HCT116 (cell line): ENCODE measurements at regions not wholly inside any gene's neighbourhood (a gene's known extent, or its start where the extent isn't known, plus 50 kb on each side); places are given as distances from the start of the nearest gene placed in this dataset.

ENCODE experiments used
- ATAC-seq: fragments of 200-7000 bp; cut with Tn5 transposase; 2 replicates; pipeline ENCODE4 v1.9.1; 2020; ENCODE audit warnings: mild to moderate bottlenecking, moderate library complexity
- BruUV-seq: library from RNA; stranded (reverse); fragments of 400-500 nt; replicated peaks from 2 replicates; lab custom pipeline; 2021; lab: Mats Ljungman, UMichigan
- CTCF ChIA-PET: fragments of 300-600 bp; sonication (Branson Sonifier 250); formaldehyde crosslinking; loops from one replicate; lab custom pipeline; 2021; ENCODE audit warnings: antibody characterized with exemption; lab: Charles Lee
- POLR2A ChIA-PET: fragments of 300-600, 350-600 bp; sonication (Branson Sonifier 250); formaldehyde crosslinking; loops from one replicate; lab custom pipeline; 2021; ENCODE audit warnings: antibody characterized with exemption; lab: Charles Lee
- RAD21 ChIA-PET, 2 experiments: fragments of 300-600 bp; sonication (Branson Sonifier 250); formaldehyde crosslinking; loops; one replicate each; lab custom pipeline; 2023; ENCODE audit warnings: low total read pairs in 2 of 2; ENCODE audit not compliant: uncharacterized antibody in 2 of 2, unreplicated experiment in 2 of 2, low non-redundant PET in 1 of 2; lab: Charles Lee
- DNase-seq: peaks from one replicate; pipeline ENCODE4 v3.0.0-alpha.2; 2010; ENCODE audit warnings: low read depth, low spot score
- H2AFZ ChIP-seq: fragments of 200-600 bp; shearing (Covaris generic), sonication (generic); 2 replicates; pipeline ENCODE4 v1.6.1; 2017; ENCODE audit warnings: low read depth, mixed run types, mixed read lengths, antibody characterized with exemption, low read length; ENCODE audit not compliant: poor library complexity, severe bottlenecking
- H3K27ac ChIP-seq: 2 replicates; pipeline ENCODE4 v1.5.1; 2012; ENCODE audit warnings: low read depth, low read length
- H3K27me3 ChIP-seq: fragments of 200-600 bp; sonication (generic); 2 replicates; pipeline ENCODE4 v1.6.1; 2016; ENCODE audit warnings: mixed run types, low read length, mixed read lengths; ENCODE audit not compliant: insufficient read depth
- H3K36me3 ChIP-seq, 2 experiments: fragments of 200-500 bp in 1 of 2; fragments of 200-600 bp in 1 of 2; sonication (Bioruptor generic) in 1 of 2; sonication (generic) in 1 of 2; 2 replicates each; pipeline versions ENCODE4 v1.5.1 to v1.6.1; 2014 to 2016; ENCODE audit warnings: low read length in 2 of 2, inconsistent platforms in 1 of 2, mixed read lengths in 1 of 2, mixed run types in 1 of 2; ENCODE audit not compliant: insufficient read depth in 2 of 2, control insufficient read depth in 1 of 2
- H3K4me1 ChIP-seq, 2 experiments: fragments of 200-600 bp in 1 of 2; sonication (generic) in 1 of 2; 2 replicates each; pipeline versions ENCODE4 v1.5.1 to v1.6.1; 2012 to 2017; ENCODE audit warnings: low read length in 2 of 2, inconsistent platforms in 1 of 2, mild to moderate bottlenecking in 1 of 2, mixed read lengths in 1 of 2, mixed run types in 1 of 2, moderate library complexity in 1 of 2; ENCODE audit not compliant: insufficient read depth in 2 of 2, control insufficient read depth in 1 of 2
- H3K4me2 ChIP-seq: fragments of 200-600 bp; sonication (generic); 2 replicates; pipeline ENCODE4 v1.6.1; 2017; ENCODE audit warnings: mixed run types, low read length, mixed read lengths
- H3K4me3 ChIP-seq, 2 experiments: fragments of 200-600 bp in 1 of 2; sonication (generic) in 1 of 2; replicated peaks in 1 of 2; 2 replicates each; pipeline ENCODE4 v1.5.1; 2011 to 2016; ENCODE audit warnings: low read length in 2 of 2, control low read depth in 1 of 2, low read depth in 1 of 2, mild to moderate bottlenecking in 1 of 2, mixed read lengths in 1 of 2, mixed run types in 1 of 2
- H3K79me2 ChIP-seq: fragments of 200-600 bp; sonication (generic); 2 replicates; pipeline ENCODE4 v1.6.1; 2017; ENCODE audit warnings: mild to moderate bottlenecking, mixed run types, low read length, moderate library complexity, mixed read lengths; ENCODE audit not compliant: insufficient read depth
- H3K9ac ChIP-seq: fragments of 200-600 bp; sonication (generic); 2 replicates; pipeline ENCODE4 v1.6.1; 2016; ENCODE audit warnings: low read length, mixed read lengths
- H3K9me2 ChIP-seq: fragments of 200-600 bp; sonication (generic), shearing (Covaris generic); 2 replicates; pipeline ENCODE4 v1.6.1; 2017; ENCODE audit warnings: mixed run types, mild to moderate bottlenecking, moderate library complexity; ENCODE audit not compliant: insufficient read depth
- H3K9me3 ChIP-seq, 2 experiments: fragments of 200-500 bp in 1 of 2; fragments of 200-600 bp in 1 of 2; sonication (Bioruptor generic) in 1 of 2; sonication (generic) in 1 of 2; 2 replicates each; pipeline ENCODE4 v1.6.1; 2014 to 2017; ENCODE audit warnings: low read length in 2 of 2, mixed read lengths in 2 of 2, inconsistent platforms in 1 of 2, low read depth in 1 of 2, mild to moderate bottlenecking in 1 of 2, mixed run types in 1 of 2, moderate library complexity in 1 of 2; ENCODE audit not compliant: control insufficient read depth in 1 of 2, insufficient read depth in 1 of 2
- H4K20me1 ChIP-seq: fragments of 200-600 bp; sonication (generic), shearing (Covaris generic); 2 replicates; pipeline ENCODE4 v1.6.1; 2017; ENCODE audit warnings: mixed run types, mild to moderate bottlenecking, moderate library complexity; ENCODE audit not compliant: insufficient read depth
- CBX3 ChIP-seq: IDR thresholded peaks from 2 replicates; pipeline ENCODE4 v1.6.1; 2012; ENCODE audit warnings: low read depth
- CEBPB ChIP-seq: IDR thresholded peaks from 2 replicates; pipeline ENCODE4 v1.6.1; 2012; ENCODE audit warnings: low read depth
- CTCF ChIP-seq, 3 experiments: fragments of 200-600 bp in 1 of 3; sonication (generic) in 1 of 3; IDR thresholded peaks in 2 of 3; conservative IDR thresholded peaks in 1 of 3; 2 replicates each; pipeline ENCODE4 v1.5.1; 2012 to 2017; ENCODE audit warnings: low read depth in 2 of 3, low read length in 2 of 3, antibody characterized with exemption in 1 of 3, borderline replicate concordance in 1 of 3, control low read depth in 1 of 3, mild to moderate bottlenecking in 1 of 3, mixed read lengths in 1 of 3, mixed run types in 1 of 3, moderate library complexity in 1 of 3; ENCODE audit not compliant: insufficient read depth in 1 of 3
- EGR1 ChIP-seq: IDR thresholded peaks from 2 replicates; pipeline ENCODE4 v1.6.1; 2012; ENCODE audit warnings: low read depth
- ELF1 ChIP-seq: IDR thresholded peaks from 2 replicates; pipeline ENCODE4 v1.6.1; 2012; ENCODE audit warnings: low read depth, borderline replicate concordance
- FOSL1 ChIP-seq: IDR thresholded peaks from 2 replicates; pipeline ENCODE4 v1.6.1; 2012; ENCODE audit warnings: low read depth
- MAX ChIP-seq: IDR thresholded peaks from 2 replicates; pipeline ENCODE4 v1.6.1; 2012
- POLR2A ChIP-seq: IDR thresholded peaks from 2 replicates; pipeline ENCODE4 v1.7.0; 2011; ENCODE audit warnings: borderline replicate concordance; ENCODE audit not compliant: insufficient read depth, insufficient read length; ENCODE audit errors: extremely low read depth
- RAD21 ChIP-seq: IDR thresholded peaks from 2 replicates; pipeline ENCODE4 v1.6.1; 2012; ENCODE audit warnings: low read depth, mild to moderate bottlenecking
- REST ChIP-seq: IDR thresholded peaks from 2 replicates; pipeline ENCODE4 v1.6.1; 2012; ENCODE audit warnings: low read depth
- SIN3A ChIP-seq: IDR thresholded peaks from 2 replicates; pipeline ENCODE4 v1.6.1; 2012; ENCODE audit warnings: low read depth
- SP1 ChIP-seq: IDR thresholded peaks from 2 replicates; pipeline ENCODE4 v1.6.1; 2012; ENCODE audit warnings: low read depth
- SRF ChIP-seq: IDR thresholded peaks from 2 replicates; pipeline ENCODE4 v1.6.1; 2012; ENCODE audit warnings: low read depth
- YY1 ChIP-seq: IDR thresholded peaks from 2 replicates; pipeline ENCODE4 v1.6.1; 2011; ENCODE audit warnings: low read length, low read depth, moderate library complexity, mild to moderate bottlenecking; ENCODE audit not compliant: insufficient replicate concordance; ENCODE audit errors: extremely low read depth
- ZFX ChIP-seq: fragments of 450-650 bp; IDR thresholded peaks from 2 replicates; pipeline ENCODE4 v1.6.1; 2017
- ZNF274 ChIP-seq: fragments of 200-500 bp; sonication (Bioruptor generic); IDR thresholded peaks from 2 replicates; pipeline ENCODE4 v1.6.1; 2014; ENCODE audit warnings: mild to moderate bottlenecking, low read depth, low read length, inconsistent platforms
- intact Hi-C: fragments of 100-400 bp; cut with micrococcal nuclease; formaldehyde crosslinking; loops from 2 replicates; pipeline ENCODE4 v1.10.0; 2022
- TF ChIP-seq, protein P1 (sequence below): IDR thresholded peaks from 2 replicates; pipeline ENCODE4 v1.6.1; 2011; ENCODE audit warnings: mild to moderate bottlenecking, low read length, moderate library complexity; ENCODE audit not compliant: insufficient replicate concordance; ENCODE audit errors: extremely low read depth

DNA sequence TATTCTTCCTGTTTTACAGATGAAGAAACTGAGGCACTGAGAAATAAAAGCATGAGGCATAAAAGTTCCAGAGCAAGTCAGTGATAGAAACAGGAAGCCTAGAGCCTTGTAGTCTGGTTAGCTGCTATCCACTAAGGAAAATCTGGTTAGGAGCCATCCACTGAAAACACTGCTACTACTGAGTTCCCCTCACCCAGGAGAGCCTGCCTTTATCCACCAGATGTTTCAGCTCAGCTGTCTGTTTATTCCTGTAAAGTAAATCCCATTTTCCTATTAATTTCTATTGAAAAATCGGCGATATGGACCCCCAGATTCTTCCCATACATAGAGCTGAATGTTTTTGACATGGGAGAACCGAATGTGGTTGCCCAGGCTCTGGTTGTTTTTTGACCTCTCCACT, 63.7 kb upstream of the LMO4 start (continued):
- TF ChIP-seq, protein P1, sequence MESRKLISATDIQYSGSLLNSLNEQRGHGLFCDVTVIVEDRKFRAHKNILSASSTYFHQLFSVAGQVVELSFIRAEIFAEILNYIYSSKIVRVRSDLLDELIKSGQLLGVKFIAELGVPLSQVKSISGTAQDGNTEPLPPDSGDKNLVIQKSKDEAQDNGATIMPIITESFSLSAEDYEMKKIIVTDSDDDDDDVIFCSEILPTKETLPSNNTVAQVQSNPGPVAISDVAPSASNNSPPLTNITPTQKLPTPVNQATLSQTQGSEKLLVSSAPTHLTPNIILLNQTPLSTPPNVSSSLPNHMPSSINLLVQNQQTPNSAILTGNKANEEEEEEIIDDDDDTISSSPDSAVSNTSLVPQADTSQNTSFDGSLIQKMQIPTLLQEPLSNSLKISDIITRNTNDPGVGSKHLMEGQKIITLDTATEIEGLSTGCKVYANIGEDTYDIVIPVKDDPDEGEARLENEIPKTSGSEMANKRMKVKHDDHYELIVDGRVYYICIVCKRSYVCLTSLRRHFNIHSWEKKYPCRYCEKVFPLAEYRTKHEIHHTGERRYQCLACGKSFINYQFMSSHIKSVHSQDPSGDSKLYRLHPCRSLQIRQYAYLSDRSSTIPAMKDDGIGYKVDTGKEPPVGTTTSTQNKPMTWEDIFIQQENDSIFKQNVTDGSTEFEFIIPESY: no peak
- no peak for TF ChIP-seq SRF

GRCh38 chr1:87265786-87266185, 62.9 kb upstream of the LMO4 start:
- Histone ChIP-seq H3K27me3 (no peaks in the 10 kb centered on the region), H3K4me3 (no peak overlapping the region), H3K4me2 (no peak overlapping the region), H3K9me2 (no peaks in the 10 kb centered on the region), H4K20me1 (no peaks in the 10 kb centered on the region), H3K9ac (no peak overlapping the region), H3K79me2 (no peaks in the 10 kb centered on the region), H3K36me3 (no peaks in the 10 kb centered on the region), H3K27ac (no peak overlapping the region), H2AFZ (no peak overlapping the region), H3K4me1 (no peaks in the 10 kb centered on the region), H3K9me3 (no peaks in the 10 kb centered on the region)
- BruUV-seq: no TSS peak
- RAD21 ChIA-PET: no interaction called here
- intact Hi-C loops: no loop called here
- POLR2A ChIA-PET: no interaction called here
- CTCF ChIA-PET: no interaction called here
- no peak for ATAC-seq
- DNase-seq: no peak
- TF ChIP-seq CEBPB (no peak), ZNF274 (no peak), CBX3 (no peak), SIN3A (no peak), CTCF (IDR thresholded peaks at IDR 0.05 in 2 of 3, conservative IDR thresholded peaks at IDR 0.05 in 1 of 3; ENCODE audit: borderline replicate concordance in 1 of 3, insufficient read depth in 1 of 3, low read depth in 2 of 3, low read length in 2 of 3) (no peak), EGR1 (no peak), ZFX (no peak), ELF1 (no peak), SP1 (no peak), RAD21 (no peak), FOSL1 (no peak), MAX (no peak), POLR2A (no peak), YY1 (no peak), REST (no peak)
- TF ChIP-seq, protein P1: no peak
